ENCODE measurements at regions not wholly inside any gene's neighbourhood (a gene's known extent, or its start where the extent isn't known, plus 50 kb on each side); places are given as distances from the start of the nearest gene placed in this dataset.

GRCh38 chr6:100267721-100268123 lies 197.0 kb downstream of the SIM1 start:
- no peak for DNase-seq

DNA sequence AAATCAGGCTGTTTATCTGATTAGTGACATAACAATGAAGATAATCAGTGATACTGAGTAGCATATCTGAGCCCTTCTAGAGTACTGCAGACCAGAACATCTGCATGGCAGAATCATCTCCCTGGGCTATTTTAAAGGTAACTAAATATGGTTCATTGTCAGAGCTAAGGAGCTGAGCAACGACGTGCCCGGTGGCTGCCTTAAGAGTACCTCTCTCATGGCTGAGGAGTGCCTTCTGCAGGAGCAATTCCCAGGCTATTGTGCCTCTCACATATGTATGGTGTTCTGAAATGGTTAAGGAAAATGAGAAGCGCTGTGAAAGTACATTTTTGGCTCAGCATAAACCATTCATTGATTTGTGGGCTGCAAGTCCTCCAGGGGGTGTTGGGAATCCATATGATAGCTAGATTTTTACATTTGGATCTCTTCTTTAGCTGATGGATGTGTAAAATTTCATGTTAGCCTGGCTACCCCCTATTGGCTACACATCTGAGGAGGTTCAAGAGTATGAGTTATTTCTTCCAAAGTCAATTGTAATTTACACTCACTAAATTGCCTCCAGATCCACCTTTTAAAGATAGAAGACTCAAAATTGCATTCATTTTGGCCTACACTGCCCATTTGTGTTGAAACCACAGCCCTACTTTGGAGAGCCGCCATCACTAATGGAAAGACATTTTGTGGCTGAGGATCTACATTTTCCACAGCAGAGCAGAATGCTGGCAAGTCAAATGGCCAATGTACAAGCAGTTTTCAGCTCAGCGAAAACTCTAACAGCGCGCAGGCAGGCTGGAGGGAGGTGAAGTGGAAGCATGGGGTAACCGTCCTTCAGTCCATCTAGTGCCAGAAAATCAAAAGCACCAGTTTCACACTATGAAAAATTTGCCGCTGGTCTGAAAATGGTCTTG lies 198.0 kb downstream of the SIM1 start:
- no peak for DNase-seq

GRCh38 chr6:100262086-100262485 lies 202.6 kb downstream of the SIM1 start:
- DNase-seq, result no peak

DNA sequence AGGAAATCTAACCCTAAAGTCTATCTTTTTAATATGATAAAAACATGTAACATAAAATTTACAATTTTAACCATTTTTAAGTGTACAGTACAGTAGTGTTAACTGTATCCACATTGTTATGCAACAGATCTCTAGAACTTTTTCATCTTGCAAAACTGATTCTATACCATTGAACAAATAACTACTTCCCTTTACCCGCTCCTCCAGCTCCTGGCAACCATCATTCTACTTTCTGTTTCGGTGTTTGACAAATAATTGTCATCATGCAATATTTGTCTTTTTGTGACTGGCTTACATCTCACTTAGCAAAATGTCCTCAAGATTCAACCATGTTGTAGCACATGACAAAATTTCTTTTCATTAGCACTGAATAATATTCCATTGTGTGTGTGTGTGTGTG lies 203.2 kb downstream of the SIM1 start:
- DNase-seq, result no peak

DNA sequence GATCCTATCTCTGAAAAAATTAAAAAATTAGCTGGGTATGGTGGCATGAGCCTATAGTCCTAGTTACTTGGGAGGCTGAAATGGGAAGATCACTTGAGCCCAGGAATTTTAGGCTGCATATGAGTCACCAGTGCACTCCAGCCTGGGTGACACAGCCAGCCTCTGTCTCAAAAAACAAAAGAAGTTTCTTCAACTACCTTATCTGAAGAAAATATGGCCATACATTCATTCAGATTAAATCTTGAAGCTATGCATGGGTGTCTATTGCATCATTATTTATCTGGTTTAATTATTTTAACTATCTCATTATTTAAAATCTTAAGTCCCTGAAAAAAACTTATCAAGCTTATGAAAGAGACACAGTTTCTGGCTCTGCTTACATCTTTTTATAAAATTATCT lies 204.1 kb downstream of the SIM1 start:
- no peak for DNase-seq

- no peak for DNase-seq
Measured at GRCh38 chr6:100259865-100260264, 204.9 kb downstream of the SIM1 start.

DNA sequence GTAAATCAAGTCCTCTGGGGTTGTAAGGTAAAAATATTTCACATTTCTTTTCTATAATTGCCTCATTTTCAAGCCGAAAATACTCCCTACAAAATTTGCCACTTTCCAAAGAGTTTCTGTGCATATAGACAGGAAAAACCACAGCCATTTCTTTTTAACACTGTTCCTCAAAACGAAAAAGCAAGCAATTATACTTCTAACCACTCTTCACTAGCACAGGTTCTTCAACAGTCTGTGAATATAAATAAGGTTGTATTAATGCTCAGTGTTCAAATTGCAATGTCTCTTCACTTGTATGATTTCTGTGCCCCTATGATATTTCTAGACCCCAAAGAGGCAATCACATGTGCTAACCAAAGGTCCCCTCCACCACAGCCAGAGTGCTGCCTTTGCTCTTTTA lies 206.0 kb downstream of the SIM1 start:
- DNase-seq, result no peak

DNA sequence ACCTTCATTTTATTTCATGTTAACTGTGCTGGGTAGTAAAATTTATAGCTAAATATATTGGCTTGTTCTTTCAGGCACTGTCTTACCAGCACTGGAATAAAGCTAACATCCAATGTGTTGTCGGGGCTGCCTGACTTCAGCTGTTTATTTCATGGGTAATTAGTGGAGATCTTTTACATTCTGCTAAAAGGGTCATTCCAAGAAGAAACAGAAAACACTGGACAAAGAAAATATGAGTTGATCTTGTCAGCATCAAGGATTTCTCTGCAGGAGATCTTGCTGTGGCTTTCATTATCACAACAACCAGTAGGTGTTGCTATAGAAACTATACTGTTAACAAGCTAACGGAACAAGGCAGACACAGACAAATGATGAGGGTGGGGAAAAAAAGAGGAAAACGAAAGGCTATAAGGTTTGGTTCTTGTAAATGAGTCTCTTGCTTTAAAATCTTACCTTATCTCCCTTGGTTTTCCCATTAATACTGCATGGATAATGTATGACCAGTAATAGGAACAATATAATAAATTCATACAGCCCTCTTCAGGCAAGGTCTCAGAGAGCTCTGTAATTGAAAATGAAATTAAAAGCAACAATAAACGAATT lies 206.8 kb downstream of the SIM1 start:
- DNase-seq, result no peak

GRCh38 chr6:100255701-100256100 lies 209.0 kb downstream of the SIM1 start:
- DNase-seq, result no peak

GRCh38 chr6:100247123-100247522 lies 217.6 kb downstream of the SIM1 start:
- no peak for DNase-seq

DNA sequence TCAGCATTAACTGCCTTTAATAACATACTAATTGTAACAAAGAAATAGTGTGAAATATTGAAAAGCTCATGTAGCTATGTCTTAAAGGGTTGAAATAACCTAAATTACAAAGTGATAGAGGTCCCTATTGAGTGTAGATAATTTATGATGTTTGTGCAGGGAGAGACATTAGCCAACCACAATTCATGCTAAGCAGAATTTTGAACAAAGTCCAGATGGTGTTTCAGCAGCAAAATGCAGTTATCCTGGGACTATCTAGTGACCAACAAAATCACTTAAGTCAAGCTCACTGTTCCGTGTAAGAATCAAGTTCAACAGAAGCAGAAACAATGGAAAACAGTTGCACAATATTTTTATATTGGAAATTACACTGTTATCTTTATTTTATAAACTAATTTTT lies 218.5 kb downstream of the SIM1 start:
- DNase-seq, result no peak

GRCh38 chr6:100240798-100241197 lies 223.9 kb downstream of the SIM1 start:
- no peak for DNase-seq

DNA sequence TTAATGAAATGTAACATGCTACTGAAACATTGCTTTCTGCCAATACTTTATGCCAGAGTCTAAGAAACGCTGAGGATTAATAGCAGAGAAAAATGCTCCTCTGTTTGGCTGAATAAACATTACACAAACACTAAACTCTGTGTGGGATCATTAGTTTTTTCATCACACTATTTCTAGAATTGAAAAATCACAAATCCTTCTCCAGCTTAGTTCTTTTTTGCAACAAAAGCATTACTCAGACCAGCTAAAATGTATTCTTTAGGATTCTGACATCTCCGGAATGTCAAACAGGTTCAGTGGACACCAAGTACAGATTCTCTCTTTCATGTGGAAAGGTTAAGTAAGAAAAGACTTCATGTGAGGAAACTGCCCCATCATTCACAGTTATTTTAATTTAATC lies 226.9 kb downstream of the SIM1 start:
- no peak for DNase-seq

DNA sequence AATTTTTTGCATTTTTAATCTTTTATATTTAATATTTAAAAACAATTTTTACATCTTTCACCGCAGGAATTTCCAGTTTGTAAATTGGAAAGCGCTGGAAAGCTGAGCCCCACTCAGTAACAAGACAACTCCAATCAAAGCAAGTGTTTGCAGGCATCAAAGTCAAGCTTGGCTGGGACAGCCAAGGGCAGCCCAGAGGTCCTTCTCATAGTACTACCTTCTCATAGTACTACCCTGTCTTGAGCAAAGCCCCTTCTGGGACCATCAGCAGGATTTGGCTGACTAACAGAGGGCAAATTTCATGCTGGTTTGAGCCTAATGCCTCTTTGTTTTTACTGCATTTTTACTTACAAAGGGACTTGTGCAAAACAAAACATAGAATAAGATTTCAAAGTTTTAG lies 228.3 kb downstream of the SIM1 start:
- DNase-seq, result no peak

DNA sequence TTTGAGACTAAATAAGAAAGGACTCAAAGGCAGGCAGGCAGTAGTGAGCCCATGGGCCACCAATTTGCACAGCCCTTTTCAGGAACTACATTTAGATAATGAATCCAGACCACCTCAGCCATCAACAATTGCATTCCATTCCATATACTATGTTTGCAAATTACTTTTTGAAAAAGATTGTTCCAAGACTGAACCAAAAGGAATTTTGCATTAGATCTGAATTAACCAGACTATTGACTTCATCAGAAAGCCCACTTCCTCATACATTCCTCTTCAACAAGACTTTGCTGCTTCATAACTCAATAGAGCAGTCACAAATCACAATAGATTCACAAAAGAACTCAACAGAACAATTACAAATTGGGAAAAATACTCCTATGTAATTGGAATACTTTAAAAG lies 229.1 kb downstream of the SIM1 start:
- no peak for DNase-seq

- no peak for DNase-seq
Measured at GRCh38 chr6:100234625-100235024, 230.1 kb downstream of the SIM1 start.

GRCh38 chr6:100232781-100233573 lies 231.7 kb downstream of the SIM1 start:
- no peak for DNase-seq

DNA sequence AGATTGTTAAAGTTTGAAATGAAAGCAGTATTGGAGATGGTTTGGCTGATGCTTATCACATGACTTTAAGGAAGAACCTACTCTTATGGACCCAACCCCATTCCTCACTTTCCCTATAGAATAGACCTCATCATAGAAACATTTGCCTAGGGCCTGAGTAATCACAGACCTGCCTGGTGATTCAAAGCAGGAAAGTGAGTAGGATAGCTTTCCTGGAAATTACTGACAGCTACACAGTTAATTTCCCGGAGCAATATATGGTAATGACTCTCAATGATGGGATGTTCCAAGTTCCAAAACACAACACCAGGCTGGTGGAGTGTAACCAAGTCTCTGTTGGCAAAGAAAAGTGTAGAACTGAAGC lies 233.8 kb downstream of the SIM1 start:
- no peak for DNase-seq

GRCh38 chr6:100230115-100230952 lies 234.4 kb downstream of the SIM1 start:
- no peak for DNase-seq

GRCh38 chr6:100229512-100229911 lies 235.2 kb downstream of the SIM1 start:
- no peak for DNase-seq

GRCh38 chr6:100228834-100229441 lies 234.9 kb upstream of the MCHR2 start:
- no peak for DNase-seq

- DNase-seq, result no peak
Measured at GRCh38 chr6:100228437-100228833, 234.4 kb upstream of the MCHR2 start.

DNA sequence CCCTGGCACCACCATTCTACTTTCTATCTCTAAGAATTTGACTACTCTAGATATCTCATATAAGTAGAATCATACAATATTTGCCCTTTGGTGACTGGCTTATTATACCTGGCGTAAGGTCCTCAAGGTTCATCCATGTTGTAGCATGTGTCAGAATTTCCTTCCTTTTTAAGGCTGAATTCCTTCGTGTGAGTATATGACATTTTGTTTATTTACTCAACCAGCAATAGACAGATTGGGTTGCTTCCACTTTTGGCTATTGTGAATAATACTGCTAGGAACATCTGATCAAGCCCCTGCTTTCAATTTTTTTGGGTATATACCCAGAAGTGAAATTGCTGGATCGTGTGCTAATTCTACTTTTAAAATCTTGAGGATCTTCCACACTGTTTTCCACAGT lies 232.8 kb upstream of the MCHR2 start:
- no peak for DNase-seq

All from GDM1 (cell line).